SKM-1 (cell line): ENCODE measurements at regions not wholly inside any gene's neighbourhood (a gene's known extent, or its start where the extent isn't known, plus 50 kb on each side); places are given as distances from the start of the nearest gene placed in this dataset.

ENCODE experiments used
- DNase-seq: peaks from one replicate; lab custom pipeline; 2025; ENCODE audit not compliant: unreplicated experiment; lab: John Stamatoyannopoulos, UW

DNA sequence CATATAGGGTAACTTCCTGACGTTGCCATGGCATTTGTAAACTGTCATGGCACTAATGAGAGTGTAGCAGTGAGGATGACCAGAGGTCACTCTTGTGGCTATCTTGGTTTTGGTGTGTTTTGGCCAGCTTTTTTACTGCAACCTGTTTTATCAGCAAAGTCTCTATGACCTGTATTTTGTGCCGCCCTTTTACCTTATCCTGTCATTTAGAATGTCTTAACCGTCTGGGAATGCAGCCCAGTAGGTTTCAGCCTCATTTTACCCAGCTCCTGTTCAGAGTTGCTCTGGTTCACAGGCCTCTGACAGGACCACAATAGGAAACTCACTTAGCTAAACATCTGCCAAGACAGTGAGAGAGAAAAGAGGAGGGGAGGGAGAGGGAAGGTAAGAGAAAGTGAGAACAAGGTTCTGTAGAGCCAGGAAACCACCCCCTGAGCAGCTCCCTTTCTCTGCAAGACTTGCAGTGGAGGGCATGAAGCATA, 64.8 kb upstream of the PLEKHG3 start:
- no peak for DNase-seq

- no peak for DNase-seq
Observed at GRCh38 chr14:64640839-64641238, 63.4 kb upstream of the PLEKHG3 start.

DNA sequence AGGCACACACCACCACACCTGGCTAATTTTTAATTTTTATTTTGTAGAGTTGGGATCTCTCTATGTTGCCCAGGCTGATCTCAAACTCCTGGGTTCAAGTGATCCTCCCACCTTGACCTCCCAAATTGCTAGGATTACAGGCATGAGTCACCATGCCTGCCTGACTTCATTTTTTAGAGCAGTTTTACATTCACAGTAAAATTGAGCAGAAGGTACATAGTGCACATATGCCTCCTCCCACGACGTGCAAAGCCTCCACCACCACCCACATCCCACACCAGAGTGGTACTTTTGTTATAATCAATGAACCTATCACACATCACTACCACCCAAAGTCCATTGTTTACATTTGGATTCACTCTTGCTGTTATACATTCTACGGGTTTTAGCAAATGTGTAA, 62.5 kb upstream of the PLEKHG3 start:
- DNase-seq: no peak

- DNase-seq: no peak
Observed at GRCh38 chr14:64643709-64644108, 60.5 kb upstream of the PLEKHG3 start.

DNA sequence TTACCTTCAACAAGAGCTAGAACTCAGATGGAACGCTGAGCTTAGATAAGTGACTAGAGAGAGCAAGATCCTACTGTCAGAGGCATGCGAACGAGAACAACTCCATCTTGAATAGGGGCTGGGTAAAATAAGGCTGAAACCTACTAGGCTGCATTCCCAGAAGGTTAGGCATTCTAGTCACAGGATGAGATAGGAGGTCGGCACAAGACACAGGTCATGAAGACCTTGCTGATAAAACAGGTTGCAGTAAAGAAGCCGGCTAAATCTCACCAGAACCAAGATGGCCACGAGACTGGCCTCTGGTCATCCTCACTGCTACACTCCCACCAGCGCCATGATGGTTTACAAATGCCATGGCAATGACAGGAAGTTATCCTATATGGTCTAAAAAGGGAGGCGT, 59.6 kb upstream of the PLEKHG3 start:
- DNase-seq: no peak

DNA sequence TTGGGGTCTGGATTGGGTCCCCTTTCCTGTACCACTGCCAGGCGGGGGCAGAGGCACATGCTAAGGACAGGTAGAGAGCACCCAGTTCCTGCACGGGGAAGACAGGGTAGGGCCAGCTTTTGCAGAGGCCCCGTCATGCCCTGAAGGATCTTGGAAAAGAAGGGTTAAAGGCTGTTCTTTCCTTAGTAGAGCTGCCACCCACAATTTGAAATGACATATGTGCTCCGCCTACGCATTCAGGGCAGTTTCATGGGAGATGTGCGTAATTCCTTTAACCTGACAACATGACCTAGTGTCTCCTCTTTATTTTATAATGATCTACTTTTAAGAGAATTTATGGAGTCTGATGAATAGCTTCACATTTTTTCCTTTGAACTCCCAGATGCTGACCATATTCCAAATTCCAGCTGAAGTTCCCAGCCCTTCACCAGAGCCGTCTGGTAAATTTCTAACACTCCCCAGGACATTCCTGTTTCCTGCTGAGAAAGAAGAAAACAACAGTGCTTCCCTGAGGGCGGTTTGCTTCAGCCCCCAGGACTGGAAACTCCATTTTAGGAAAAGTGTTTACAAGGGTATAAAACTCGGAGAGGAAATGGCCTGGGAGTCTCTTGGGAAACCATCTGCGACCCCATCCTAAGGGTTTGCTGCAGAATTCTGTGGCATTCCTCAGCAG, 58.9 kb upstream of the PLEKHG3 start:
- DNase-seq: no peak

DNA sequence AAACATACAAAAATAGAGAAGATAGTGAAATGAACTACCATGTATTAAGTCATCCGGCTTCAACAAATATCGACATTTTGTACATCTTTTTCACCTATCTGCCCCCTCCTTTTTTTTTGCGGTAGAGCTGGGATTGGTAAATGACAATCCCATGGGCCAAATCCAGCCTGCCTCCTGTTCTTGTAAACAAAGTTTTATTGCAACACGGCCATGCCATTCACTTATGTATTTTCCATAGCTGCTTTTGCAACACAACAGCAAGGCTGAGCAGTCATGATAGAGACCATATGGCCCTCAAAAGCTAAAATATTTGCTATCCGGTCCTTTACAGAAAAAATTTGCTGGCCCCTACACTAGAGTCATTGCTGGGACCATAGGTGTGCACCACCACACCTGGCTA, 58.1 kb upstream of the PLEKHG3 start:
- DNase-seq: no peak

GRCh38 chr14:64649383-64649998, 54.7 kb upstream of the PLEKHG3 start:
- DNase-seq: no peak

DNA sequence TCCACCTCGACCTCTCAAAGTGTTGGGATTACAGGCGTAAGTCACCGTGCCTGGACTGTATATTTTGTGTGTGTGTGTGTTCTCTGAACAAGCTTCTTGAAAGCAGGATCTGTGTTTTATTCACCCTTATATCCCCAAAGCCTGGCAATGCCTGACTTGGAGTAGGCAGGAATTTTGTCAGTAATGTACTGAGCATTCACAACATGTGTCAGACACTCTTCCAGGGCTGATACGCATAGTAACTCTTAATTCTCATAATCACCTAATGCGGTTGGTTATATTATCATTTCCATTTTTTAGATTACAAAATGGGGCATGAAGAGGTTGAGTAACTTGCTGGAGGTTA, 50.4 kb upstream of the PLEKHG3 start:
- DNase-seq: no peak

DNA sequence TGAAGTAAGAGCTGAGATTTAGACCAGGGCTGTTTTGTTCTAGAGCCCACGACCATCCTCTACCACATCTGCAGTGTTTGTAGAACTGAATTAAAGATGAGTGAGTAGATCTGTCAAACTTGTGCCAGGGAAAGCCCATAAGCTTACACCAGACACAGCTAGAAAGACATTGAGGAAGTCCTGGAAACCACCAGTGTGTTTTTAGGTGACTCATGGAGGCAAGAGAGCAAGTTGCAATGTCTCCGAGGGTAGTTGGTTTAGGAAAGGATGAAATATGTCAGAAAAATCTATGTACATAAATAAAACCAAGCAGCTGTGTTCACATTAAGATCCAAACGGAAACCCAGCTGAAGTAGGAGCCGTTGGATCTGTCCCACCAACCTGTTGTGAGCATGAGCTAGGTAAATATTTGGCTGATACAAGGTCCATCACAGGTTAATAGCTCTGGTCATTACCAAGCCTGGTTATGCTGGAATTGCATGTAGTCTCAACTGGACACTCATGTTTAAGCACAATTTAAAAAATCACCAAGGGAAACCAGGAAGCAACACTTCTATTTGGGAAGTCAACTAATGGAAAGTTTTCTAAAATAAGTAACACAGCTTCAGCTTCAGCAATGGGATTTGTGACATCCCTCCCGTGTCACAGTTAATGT, 49.9 kb upstream of the PLEKHG3 start:
- peak; percentile 63 for DNase-seq
